HK-2 (cell line): ENCODE measurements at regions not wholly inside any gene's neighbourhood (a gene's known extent, or its start where the extent isn't known, plus 50 kb on each side); places are given as distances from the start of the nearest gene placed in this dataset.

ENCODE experiments used
- DNase-seq: peaks from one replicate; pipeline ENCODE4 v3.0.0-alpha.2; 2018; ENCODE audit not compliant: unreplicated experiment

DNA sequence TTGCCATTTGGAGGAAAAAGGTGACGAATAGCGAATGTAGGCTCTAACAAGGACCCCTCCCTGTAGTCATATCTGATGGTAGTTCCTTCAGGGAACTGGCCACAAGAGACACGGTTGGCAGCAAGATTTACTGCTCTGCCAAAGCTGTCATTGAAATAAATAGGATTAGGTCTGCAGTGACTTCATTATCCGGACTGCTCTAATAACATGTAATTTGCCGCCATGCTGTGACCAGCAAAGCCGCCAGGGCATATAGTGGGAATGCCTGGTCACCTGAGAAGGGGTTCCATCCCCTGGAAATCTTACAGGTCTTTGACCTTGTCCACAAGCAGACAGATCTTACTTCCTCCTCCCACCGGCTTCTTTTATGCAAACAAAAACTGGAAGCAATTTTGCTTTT is 59.4 kb upstream of the LAPTM4A start:
- no peak for DNase-seq

GRCh38 chr2:20110383-20110782 is 59.0 kb upstream of the LAPTM4A start:
- DNase-seq = no peak

GRCh38 chr2:20108655-20109396 is 57.4 kb upstream of the LAPTM4A start:
- DNase-seq = no peak

- DNase-seq = no peak
Measured at GRCh38 chr2:20107776-20108175, 56.3 kb upstream of the LAPTM4A start.

GRCh38 chr2:20107352-20107751 is 55.9 kb upstream of the LAPTM4A start:
- no peak for DNase-seq

- DNase-seq = no peak
Measured at GRCh38 chr2:20106746-20107145, 55.3 kb upstream of the LAPTM4A start.

- DNase-seq = no peak
Measured at GRCh38 chr2:20104900-20105545, 53.6 kb upstream of the LAPTM4A start.

- DNase-seq = no peak
Measured at GRCh38 chr2:20103530-20103929, 52.1 kb upstream of the LAPTM4A start.
